Astrocyte (in vitro differentiated cells and primary cell): ENCODE measurements at regions not wholly inside any gene's neighbourhood (a gene's known extent, or its start where the extent isn't known, plus 50 kb on each side); places are given as distances from the start of the nearest gene placed in this dataset.

Source experiments
- CTCF ChIP-seq: IDR thresholded peaks from 2 replicates; pipeline ENCODE4 v1.5.1; 2011; ENCODE audit warnings: low read depth, mild to moderate bottlenecking, inconsistent platforms, low read length, moderate library complexity; ENCODE audit not compliant: insufficient read depth
- EZH2 ChIP-seq: IDR thresholded peaks from 2 replicates; pipeline ENCODE4 v1.6.1; 2012; ENCODE audit warnings: mild to moderate bottlenecking, low read length, inconsistent platforms; ENCODE audit not compliant: insufficient read depth

DNA sequence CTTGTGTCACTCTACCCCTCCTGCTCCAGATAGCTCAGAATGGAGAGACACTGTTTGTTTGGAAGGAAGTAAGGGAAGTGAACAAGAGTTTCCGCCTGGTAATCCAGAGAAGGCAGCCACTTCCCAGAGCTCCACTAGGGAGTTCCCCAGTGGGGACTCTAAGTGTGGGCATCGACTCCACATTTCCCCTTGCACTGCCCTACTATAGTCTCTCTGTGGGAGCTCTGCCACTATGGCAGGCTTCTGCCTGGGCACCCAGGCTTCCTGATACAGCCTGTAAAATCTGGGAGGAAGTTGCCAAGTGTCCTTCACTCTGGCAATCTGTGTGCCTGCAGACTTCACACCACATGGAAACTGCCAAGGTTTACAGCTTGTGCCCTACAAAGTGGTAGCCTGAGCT lies 245.8 kb upstream of the DMD start:
- TF ChIP-seq CTCF, result no peak
- TF ChIP-seq EZH2, result no peak
